Loucy (cell line): ENCODE measurements at regions not wholly inside any gene's neighbourhood (a gene's known extent, or its start where the extent isn't known, plus 50 kb on each side); places are given as distances from the start of the nearest gene placed in this dataset.
"Not testable (repeated sequence)": the region's sequence is repeated elsewhere in the genome, so short reads cannot be mapped to it uniquely, and the experiment has no call there.

Experiments
- H2AFZ ChIP-seq: fragments of 200-600 bp; sonication (generic); 2 replicates; pipeline ENCODE4 v1.6.0; 2016; ENCODE audit warnings: antibody characterized with exemption, mild to moderate bottlenecking, low read length, moderate library complexity
- H3F3A ChIP-seq: fragments of 200-600 bp; 2 replicates; pipeline ENCODE4 v1.6.0; 2016; ENCODE audit warnings: antibody characterized with exemption, low read depth, mild to moderate bottlenecking
- H3K27me3 ChIP-seq: fragments of 200-600 bp; sonication (generic); 2 replicates; pipeline ENCODE4 v1.6.1; 2014; ENCODE audit warnings: low read length, mild to moderate bottlenecking; ENCODE audit not compliant: insufficient read depth, poor library complexity, severe bottlenecking
- H3K36me3 ChIP-seq: fragments of 200-600 bp; sonication (generic); 2 replicates; pipeline ENCODE4 v1.6.1; 2016; ENCODE audit warnings: low read length; ENCODE audit not compliant: insufficient read depth
- H3K4me1 ChIP-seq: fragments of 200-600 bp; sonication (generic); 2 replicates; pipeline ENCODE4 v1.5.1; 2014; ENCODE audit warnings: low read length, mild to moderate bottlenecking; ENCODE audit not compliant: insufficient read depth, poor library complexity, severe bottlenecking
- H3K4me2 ChIP-seq: fragments of 200-600 bp; sonication (generic); 2 replicates; pipeline ENCODE4 v1.6.0; 2014; ENCODE audit warnings: antibody characterized with exemption, low read length, low read depth, mild to moderate bottlenecking; ENCODE audit not compliant: poor library complexity, severe bottlenecking
- H3K4me3 ChIP-seq: fragments of 200-600 bp; sonication (generic); 2 replicates; pipeline ENCODE4 v1.5.1; 2014; ENCODE audit warnings: low read length, mild to moderate bottlenecking, mixed read lengths; ENCODE audit not compliant: poor library complexity, severe bottlenecking
- H3K79me2 ChIP-seq: fragments of 200-600 bp; sonication (generic); 2 replicates; pipeline ENCODE4 v1.6.1; 2014; ENCODE audit warnings: low read length; ENCODE audit not compliant: insufficient read depth
- H3K9ac ChIP-seq: fragments of 200-600 bp; sonication (generic); 2 replicates; pipeline ENCODE4 v1.6.0; 2014; ENCODE audit warnings: mild to moderate bottlenecking, low read depth, low read length, moderate library complexity; ENCODE audit not compliant: poor library complexity, severe bottlenecking
- H3K9me2 ChIP-seq: fragments of 200-600 bp; sonication (generic); replicated peaks from 2 replicates; pipeline ENCODE4 v1.6.1; 2016; ENCODE audit warnings: low read depth, low read length, mixed read lengths
- H3K9me3 ChIP-seq: fragments of 200-600 bp; sonication (generic); 2 replicates; pipeline ENCODE4 v1.6.1; 2014; ENCODE audit warnings: mild to moderate bottlenecking, antibody characterized with exemption, low read length, low read depth; ENCODE audit not compliant: insufficient read depth
- H4K20me1 ChIP-seq: fragments of 200-600 bp; sonication (generic); 2 replicates; pipeline ENCODE4 v1.6.0; 2014; ENCODE audit warnings: antibody characterized with exemption, low read length, mild to moderate bottlenecking; ENCODE audit not compliant: insufficient read depth, poor library complexity, severe bottlenecking
- CTCF ChIP-seq: fragments of 200-600 bp; sonication (generic); conservative IDR thresholded peaks from 2 replicates; pipeline ENCODE4 v1.5.1; 2014; ENCODE audit warnings: mild to moderate bottlenecking, antibody characterized with exemption, low read length
- EZH2phosphoT487 ChIP-seq: fragments of 200-600 bp; IDR thresholded peaks from 2 replicates; pipeline ENCODE4 v1.6.1; 2018; ENCODE audit warnings: antibody characterized with exemption, mild to moderate bottlenecking, moderate library complexity, borderline replicate concordance

GRCh38 chr18:66377291-66377690 lies 226.6 kb downstream of the CDH19 start:
- Histone ChIP-seq H3K9ac (no peak overlapping the region), H3K79me2 (no peaks in the 10 kb centered on the region), H3K4me1 (no peaks in the 10 kb centered on the region), H4K20me1 (no peaks in the 10 kb centered on the region), H3F3A (no peaks in the 10 kb centered on the region), H3K4me2 (no peak overlapping the region), H3K4me3 (no peak overlapping the region), H3K36me3 (no peaks in the 10 kb centered on the region), H3K9me3 (no peaks in the 10 kb centered on the region), H2AFZ (no peak overlapping the region), H3K27me3 (no peaks in the 10 kb centered on the region), H3K9me2 (no peaks in the 10 kb centered on the region)
- TF ChIP-seq EZH2phosphoT487 (no peak), CTCF (no peak)

GRCh38 chr18:66375391-66375790 lies 228.5 kb downstream of the CDH19 start:
- H3K4me2 ChIP-seq, H3K4me3 ChIP-seq, H3K27me3 ChIP-seq, H3K4me1 ChIP-seq, H3K9ac ChIP-seq, H3K36me3 ChIP-seq, H3K79me2 ChIP-seq, H4K20me1 ChIP-seq, H3K9me2 ChIP-seq, H3F3A ChIP-seq, H3K9me3 ChIP-seq, H2AFZ ChIP-seq: not testable (repeated sequence)

GRCh38 chr18:66346833-66347588 lies 256.9 kb downstream of the CDH19 start:
- Histone ChIP-seq H3F3A (no peaks in the 10 kb centered on the region), H3K4me1 (no peaks in the 10 kb centered on the region), H3K9me3 (no peaks in the 10 kb centered on the region), H2AFZ (no peak overlapping the region), H3K9me2 (no peaks in the 10 kb centered on the region), H3K36me3 (no peaks in the 10 kb centered on the region), H3K79me2 (no peaks in the 10 kb centered on the region), H3K4me2 (no peak overlapping the region), H3K4me3 (no peak overlapping the region), H3K9ac (no peak overlapping the region), H3K27me3 (no peaks in the 10 kb centered on the region), H4K20me1 (no peaks in the 10 kb centered on the region)
- TF ChIP-seq EZH2phosphoT487 (no peak), CTCF (no peak)

- H3K4me2 ChIP-seq: no peak overlapping the region
- H3K36me3 ChIP-seq: no peaks in the 10 kb centered on the region
- no peaks in the 10 kb centered on the region for H4K20me1 ChIP-seq
- H3K27me3 ChIP-seq: no peaks in the 10 kb centered on the region
- H2AFZ ChIP-seq: no peak overlapping the region
- no peaks in the 10 kb centered on the region for H3F3A ChIP-seq
- no peaks in the 10 kb centered on the region for H3K4me1 ChIP-seq
- no peaks in the 10 kb centered on the region for H3K9me3 ChIP-seq
- H3K9ac ChIP-seq: no peak overlapping the region
- no peaks in the 10 kb centered on the region for H3K79me2 ChIP-seq
- no peak overlapping the region for H3K4me3 ChIP-seq
- TF ChIP-seq CTCF (no peak), EZH2phosphoT487 (no peak)
- H3K9me2 ChIP-seq: no peaks in the 10 kb centered on the region
Measured at GRCh38 chr18:66344227-66344626, 259.7 kb downstream of the CDH19 start.
